ENCODE measurements at regions not wholly inside any gene's neighbourhood (a gene's known extent, or its start where the extent isn't known, plus 50 kb on each side); places are given as distances from the start of the nearest gene placed in this dataset.

- TF ChIP-seq TRIM25 (IDR thresholded peaks at IDR 0.05; ENCODE audit: borderline replicate concordance) (no peak), STAG1 (CRISPR knock-in tag; IDR thresholded peaks at IDR 0.05; ENCODE audit: borderline replicate concordance) (no peak), CREM (IDR thresholded peaks at IDR 0.05; ENCODE audit: low read depth) (no peak), STAT5B (CRISPR knock-in tag; IDR thresholded peaks at IDR 0.05) (no peak), MGA (IDR thresholded peaks at IDR 0.05) (no peak)
Measured at GRCh38 chrX:138885886-138886285, 174.4 kb upstream of the FGF13 start (continued).
